ENCODE measurements at regions not wholly inside any gene's neighbourhood (a gene's known extent, or its start where the extent isn't known, plus 50 kb on each side); places are given as distances from the start of the nearest gene placed in this dataset.

DNA sequence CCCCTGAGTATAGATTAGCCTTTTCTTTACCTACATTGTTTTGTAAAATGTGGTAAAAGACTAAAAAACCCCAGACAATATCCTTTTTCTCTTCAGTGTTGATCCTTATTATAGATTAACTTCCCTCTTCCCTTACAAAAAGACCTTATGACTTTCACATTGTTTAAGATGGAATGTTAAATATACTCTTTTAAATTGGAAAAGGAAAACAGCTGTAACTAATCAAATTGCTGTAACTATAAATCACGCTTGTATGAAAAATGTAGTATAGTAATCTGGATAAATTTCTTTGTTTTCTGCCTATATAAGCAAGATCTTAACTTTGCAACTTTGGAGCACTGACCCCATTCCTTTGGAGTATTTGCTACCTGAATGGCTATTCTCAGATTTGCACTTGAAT lies 383.1 kb downstream of the FAM170A start:
- Histone ChIP-seq H3K9me3 (no peaks in the 10 kb centered on the region), H3K27me3 (no peaks in the 10 kb centered on the region), H3K4me1 (no peaks in the 10 kb centered on the region), H3K36me3 (no peaks in the 10 kb centered on the region), H3K27ac (no peak overlapping the region), H3K4me3 (no peak overlapping the region)
- TF ChIP-seq, protein P1, sequence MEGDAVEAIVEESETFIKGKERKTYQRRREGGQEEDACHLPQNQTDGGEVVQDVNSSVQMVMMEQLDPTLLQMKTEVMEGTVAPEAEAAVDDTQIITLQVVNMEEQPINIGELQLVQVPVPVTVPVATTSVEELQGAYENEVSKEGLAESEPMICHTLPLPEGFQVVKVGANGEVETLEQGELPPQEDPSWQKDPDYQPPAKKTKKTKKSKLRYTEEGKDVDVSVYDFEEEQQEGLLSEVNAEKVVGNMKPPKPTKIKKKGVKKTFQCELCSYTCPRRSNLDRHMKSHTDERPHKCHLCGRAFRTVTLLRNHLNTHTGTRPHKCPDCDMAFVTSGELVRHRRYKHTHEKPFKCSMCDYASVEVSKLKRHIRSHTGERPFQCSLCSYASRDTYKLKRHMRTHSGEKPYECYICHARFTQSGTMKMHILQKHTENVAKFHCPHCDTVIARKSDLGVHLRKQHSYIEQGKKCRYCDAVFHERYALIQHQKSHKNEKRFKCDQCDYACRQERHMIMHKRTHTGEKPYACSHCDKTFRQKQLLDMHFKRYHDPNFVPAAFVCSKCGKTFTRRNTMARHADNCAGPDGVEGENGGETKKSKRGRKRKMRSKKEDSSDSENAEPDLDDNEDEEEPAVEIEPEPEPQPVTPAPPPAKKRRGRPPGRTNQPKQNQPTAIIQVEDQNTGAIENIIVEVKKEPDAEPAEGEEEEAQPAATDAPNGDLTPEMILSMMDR (IDR thresholded peaks at IDR 0.05) = no peak
- TF ChIP-seq POLR2A (IDR thresholded peaks at IDR 0.05) (no peak), POLR2AphosphoS5 (IDR thresholded peaks at IDR 0.05) (no peak)
- DNase-seq (ENCODE audit: low spot score in 2 of 2) = no peak
- intact Hi-C loops (cut with DNase I; ENCODE audit: low total_unique reads) = no loop called here

DNA sequence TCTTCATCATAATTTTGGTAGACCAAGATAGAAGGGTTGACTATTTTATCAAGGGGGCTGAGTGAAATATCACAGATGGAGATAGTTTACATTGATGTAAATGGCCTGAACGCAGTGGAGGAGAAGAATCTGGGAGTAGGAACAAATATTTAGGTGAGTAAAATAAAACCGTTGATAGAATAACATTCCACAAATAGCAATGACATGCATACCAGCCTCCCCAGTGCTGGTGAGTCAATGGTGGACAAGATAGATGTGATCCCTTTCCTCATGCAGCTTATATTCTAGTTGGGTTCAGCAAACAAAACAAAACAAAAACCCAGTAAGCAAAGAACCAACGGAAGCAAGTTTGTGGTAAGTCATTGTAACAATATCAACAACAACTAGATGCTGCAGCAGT lies 385.2 kb downstream of the FAM170A start:
- H3K4me1 ChIP-seq = no peaks in the 10 kb centered on the region
- no peak for DNase-seq (ENCODE audit: low spot score in 2 of 2)
- no peaks in the 10 kb centered on the region for H3K9me3 ChIP-seq
- no peaks in the 10 kb centered on the region for H3K36me3 ChIP-seq
- no peak overlapping the region for H3K4me3 ChIP-seq
- H3K27me3 ChIP-seq = no peaks in the 10 kb centered on the region
- TF ChIP-seq, protein P1 (IDR thresholded peaks at IDR 0.05) = no peak
- TF ChIP-seq POLR2AphosphoS5 (IDR thresholded peaks at IDR 0.05) = no peak
- no peak for TF ChIP-seq POLR2A (IDR thresholded peaks at IDR 0.05)
- intact Hi-C loops (cut with DNase I; ENCODE audit: low total_unique reads) = no loop called here
- H3K27ac ChIP-seq = no peak overlapping the region

- no peak for DNase-seq (ENCODE audit: low spot score in 2 of 2)
- H3K4me3 ChIP-seq = no peak overlapping the region
- no peaks in the 10 kb centered on the region for H3K27me3 ChIP-seq
- no peaks in the 10 kb centered on the region for H3K9me3 ChIP-seq
- no peaks in the 10 kb centered on the region for H3K4me1 ChIP-seq
- intact Hi-C loops (cut with DNase I; ENCODE audit: low total_unique reads) = no loop called here
- H3K36me3 ChIP-seq = no peaks in the 10 kb centered on the region
- TF ChIP-seq POLR2AphosphoS5 (IDR thresholded peaks at IDR 0.05) = no peak
- TF ChIP-seq, protein P1 (IDR thresholded peaks at IDR 0.05) = no peak
- no peak for TF ChIP-seq POLR2A (IDR thresholded peaks at IDR 0.05)
- H3K27ac ChIP-seq = no peak overlapping the region
Measured at GRCh38 chr5:120016717-120017382, 387.5 kb downstream of the FAM170A start.

DNA sequence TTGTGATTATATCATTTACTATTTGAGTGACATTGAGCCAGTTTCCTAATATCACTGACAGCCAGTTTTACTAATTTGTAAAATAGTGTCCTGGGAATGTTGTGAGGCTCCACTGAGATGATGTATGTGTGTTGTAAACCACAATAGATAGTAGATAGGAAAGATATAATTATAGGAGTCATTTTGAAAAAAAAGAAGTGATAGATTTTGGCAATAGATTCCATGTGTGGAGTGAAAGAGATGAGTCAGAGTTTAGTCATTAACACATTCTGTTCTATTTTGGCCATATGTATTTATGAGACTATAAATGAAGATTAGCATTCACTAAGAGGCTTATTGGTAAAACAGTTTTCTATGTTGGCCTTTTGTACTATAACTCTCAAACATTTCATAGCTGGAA lies 388.2 kb downstream of the FAM170A start:
- no peak for DNase-seq (ENCODE audit: low spot score in 2 of 2)
- Histone ChIP-seq H3K9me3 (no peaks in the 10 kb centered on the region), H3K27ac (no peak overlapping the region), H3K27me3 (no peaks in the 10 kb centered on the region), H3K36me3 (no peaks in the 10 kb centered on the region), H3K4me3 (no peak overlapping the region), H3K4me1 (no peaks in the 10 kb centered on the region)
- TF ChIP-seq POLR2AphosphoS5 (IDR thresholded peaks at IDR 0.05) (no peak), POLR2A (IDR thresholded peaks at IDR 0.05) (no peak)
- TF ChIP-seq, protein P1 (IDR thresholded peaks at IDR 0.05) = no peak
- intact Hi-C loops (cut with DNase I; ENCODE audit: low total_unique reads) = no loop called here

GRCh38 chr5:120035181-120035580 lies 405.8 kb downstream of the FAM170A start:
- Histone ChIP-seq H3K4me1 (no peaks in the 10 kb centered on the region), H3K4me3 (no peak overlapping the region), H3K27ac (no peak overlapping the region), H3K9me3 (no peaks in the 10 kb centered on the region), H3K36me3 (no peaks in the 10 kb centered on the region), H3K27me3 (no peaks in the 10 kb centered on the region)
- intact Hi-C loops (cut with DNase I; ENCODE audit: low total_unique reads) = no loop called here
- no peak for DNase-seq (ENCODE audit: low spot score in 2 of 2)
- TF ChIP-seq, protein P1 (IDR thresholded peaks at IDR 0.05) = no peak
- no peak for TF ChIP-seq POLR2A (IDR thresholded peaks at IDR 0.05)
- TF ChIP-seq POLR2AphosphoS5 (IDR thresholded peaks at IDR 0.05) = no peak
